GM12891 (cell line): ENCODE measurements at regions not wholly inside any gene's neighbourhood (a gene's known extent, or its start where the extent isn't known, plus 50 kb on each side); places are given as distances from the start of the nearest gene placed in this dataset.

Source experiments
- PAX5 ChIP-seq: IDR thresholded peaks from 2 replicates; pipeline ENCODE4 v1.6.1; 2011; ENCODE audit warnings: low read length, moderate library complexity, mild to moderate bottlenecking; ENCODE audit not compliant: insufficient read depth, severe bottlenecking
- POLR2A ChIP-seq: IDR thresholded peaks from 2 replicates; pipeline ENCODE4 v1.6.1; 2011; ENCODE audit warnings: low read depth, low read length, control low read depth
- POLR2AphosphoS5 ChIP-seq: IDR thresholded peaks from 2 replicates; pipeline ENCODE4 v1.6.1; 2011; ENCODE audit warnings: low read depth, low read length, control low read depth
- POU2F2 ChIP-seq: IDR thresholded peaks from 2 replicates; pipeline ENCODE4 v1.6.1; 2011; ENCODE audit warnings: low read depth, mild to moderate bottlenecking, control low read depth, low read length, moderate library complexity
- SPI1 ChIP-seq: IDR thresholded peaks from 2 replicates; pipeline ENCODE4 v1.6.1; 2011; ENCODE audit warnings: low read depth, low read length, control low read depth
- TAF1 ChIP-seq: IDR thresholded peaks from 2 replicates; pipeline ENCODE4 v1.6.1; 2011; ENCODE audit warnings: low read depth, low read length, control low read depth

DNA sequence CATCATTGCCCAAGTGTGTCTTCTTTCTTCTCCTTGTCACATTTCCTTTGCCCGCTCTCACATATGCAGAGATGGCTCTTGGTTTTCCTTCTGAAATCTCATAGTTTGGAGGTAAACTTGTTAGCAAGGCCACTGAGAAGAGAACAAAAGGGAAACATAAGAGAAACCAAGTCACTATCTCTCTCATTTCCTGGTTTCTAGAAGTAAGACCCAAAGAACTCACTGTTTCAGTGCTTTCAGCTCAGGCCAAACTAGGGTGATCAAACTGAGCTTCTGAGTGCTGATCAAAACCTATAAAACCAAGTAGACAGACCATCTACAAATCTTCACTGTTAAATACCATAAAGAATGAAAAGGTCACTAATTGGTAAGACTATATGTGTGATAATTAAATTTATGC, 275.4 kb upstream of the BTG1 start:
- TF ChIP-seq TAF1 (no peak), POLR2AphosphoS5 (no peak), POLR2A (no peak), SPI1 (no peak), POU2F2 (no peak), PAX5 (no peak)
